Choroid plexus epithelial cell (primary cell): ENCODE measurements at regions not wholly inside any gene's neighbourhood (a gene's known extent, or its start where the extent isn't known, plus 50 kb on each side); places are given as distances from the start of the nearest gene placed in this dataset.

Source experiments
- DNase-seq: peaks from one replicate; pipeline ENCODE4 v3.0.0-alpha.2; 2010; ENCODE audit warnings: low read depth
- H3K4me3 ChIP-seq: 2 replicates; pipeline ENCODE4 v1.5.1; 2011; ENCODE audit warnings: low read depth, mild to moderate bottlenecking, control low read depth, low read length, moderate library complexity
- CTCF ChIP-seq: conservative IDR thresholded peaks from 2 replicates; pipeline ENCODE4 v1.5.1; 2011; ENCODE audit warnings: low read depth, mild to moderate bottlenecking, control low read depth, inconsistent platforms, low read length, moderate library complexity

GRCh38 chr18:21928925-21929324 is 188.3 kb downstream of the MIB1 start:
- TF ChIP-seq CTCF = no peak
- H3K4me3 ChIP-seq = no peak overlapping the region
- no peak for DNase-seq

GRCh38 chr18:21930177-21930576 is 189.6 kb downstream of the MIB1 start:
- no peak overlapping the region for H3K4me3 ChIP-seq
- no peak for TF ChIP-seq CTCF
- no peak for DNase-seq

- no peak for DNase-seq
- H3K4me3 ChIP-seq = no peak overlapping the region
- TF ChIP-seq CTCF = no peak
These were observed 193.6 kb downstream of the MIB1 start for GRCh38 chr18:21933931-21934765.

GRCh38 chr18:21934766-21935015 is 194.1 kb downstream of the MIB1 start:
- DNase-seq = no peak
- no peak overlapping the region for H3K4me3 ChIP-seq
- no peak for TF ChIP-seq CTCF

DNA sequence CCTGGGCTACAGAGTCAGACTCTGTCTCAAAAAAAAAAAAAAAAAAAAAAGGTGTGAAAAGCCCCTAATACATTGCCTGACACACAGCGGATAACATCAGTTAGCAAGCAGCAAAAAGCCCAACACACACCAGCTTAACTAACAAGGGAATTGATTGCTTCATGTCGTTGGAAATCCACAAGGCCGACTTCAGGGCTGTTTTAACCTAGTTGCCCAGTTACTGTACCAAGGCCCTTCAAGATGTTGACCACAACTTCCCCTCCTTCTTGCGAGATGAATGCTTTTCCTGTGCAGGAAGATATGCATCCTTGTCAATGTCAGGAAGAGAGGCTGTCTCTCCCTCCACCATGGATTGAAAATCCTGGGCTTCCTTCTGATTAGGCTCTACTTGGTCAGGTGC is 202.9 kb downstream of the MIB1 start:
- TF ChIP-seq CTCF = no peak
- DNase-seq = no peak
- no peak overlapping the region for H3K4me3 ChIP-seq

GRCh38 chr18:21949326-21950015 is 208.9 kb downstream of the MIB1 start:
- no peak overlapping the region for H3K4me3 ChIP-seq
- TF ChIP-seq CTCF = no peak
- no peak for DNase-seq
